IgD-negative memory B cell (primary cell): ENCODE measurements at regions not wholly inside any gene's neighbourhood (a gene's known extent, or its start where the extent isn't known, plus 50 kb on each side); places are given as distances from the start of the nearest gene placed in this dataset.

Experiments
- H3K27ac Mint-ChIP-seq, 3 donors: one replicate each; pipeline ENCODE4 v1.8.0; 2020 to 2022; ENCODE audit warnings: mild to moderate bottlenecking in 3 of 3, mixed read lengths in 3 of 3, moderate library complexity in 1 of 3
- H3K27me3 Mint-ChIP-seq: one replicate; pipeline ENCODE4 v1.8.0; 2021; ENCODE audit warnings: mixed read lengths
- H3K36me3 Mint-ChIP-seq: one replicate; pipeline ENCODE4 v1.8.0; 2020; ENCODE audit warnings: mild to moderate bottlenecking, mixed read lengths
- H3K4me1 Mint-ChIP-seq, 3 donors: one replicate each; pipeline ENCODE4 v1.8.0; 2020 to 2022; ENCODE audit warnings: mixed read lengths in 3 of 3, mild to moderate bottlenecking in 1 of 3
- H3K4me3 Mint-ChIP-seq, 4 donors: one replicate each; pipeline ENCODE4 v1.8.0; 2020 to 2022; ENCODE audit warnings: mild to moderate bottlenecking in 4 of 4, mixed read lengths in 4 of 4, moderate library complexity in 3 of 4
- H3K9me3 Mint-ChIP-seq, 3 donors: one replicate each; pipeline ENCODE4 v1.8.0; 2020 to 2021; ENCODE audit warnings: mixed read lengths in 3 of 3, mild to moderate bottlenecking in 1 of 3

DNA sequence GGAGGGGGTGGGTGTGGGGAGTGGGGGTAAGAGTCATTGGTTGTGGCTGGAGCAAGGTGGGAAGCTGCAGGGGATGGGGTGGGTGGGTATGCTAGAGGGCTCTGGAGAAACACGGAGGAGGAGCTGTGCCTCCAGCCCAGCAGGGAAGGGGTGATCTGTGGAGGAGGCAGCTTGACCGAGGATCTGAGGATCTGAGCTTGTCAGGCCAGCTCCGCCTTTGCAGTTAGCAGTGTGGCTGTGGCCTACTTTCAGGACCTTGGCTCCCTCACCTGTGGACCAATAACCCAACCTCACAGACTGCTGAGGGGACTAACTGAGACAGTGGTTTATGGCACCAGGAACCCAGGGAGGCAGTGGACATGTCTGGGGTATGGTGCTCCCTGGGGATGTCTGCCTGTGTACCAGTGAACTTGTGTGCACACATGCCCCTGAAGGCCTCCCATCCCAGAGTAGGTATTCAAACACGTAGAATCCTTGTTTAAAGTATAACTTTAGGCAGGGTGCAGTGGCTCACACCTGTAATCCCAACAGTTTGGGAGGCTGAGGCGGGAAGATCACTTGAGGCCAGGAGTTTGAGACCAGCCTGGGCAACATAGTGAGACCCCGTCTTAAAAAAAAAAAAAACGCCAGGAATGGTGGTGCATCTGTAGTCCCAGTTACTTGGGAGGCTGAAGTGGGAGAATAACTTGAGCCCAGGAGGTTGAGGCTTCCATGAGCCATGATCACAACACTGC is 52.5 kb upstream of the LINGO1 start:
- H3K4me1 Mint-ChIP-seq: no peaks in the 10 kb centered on the region

DNA sequence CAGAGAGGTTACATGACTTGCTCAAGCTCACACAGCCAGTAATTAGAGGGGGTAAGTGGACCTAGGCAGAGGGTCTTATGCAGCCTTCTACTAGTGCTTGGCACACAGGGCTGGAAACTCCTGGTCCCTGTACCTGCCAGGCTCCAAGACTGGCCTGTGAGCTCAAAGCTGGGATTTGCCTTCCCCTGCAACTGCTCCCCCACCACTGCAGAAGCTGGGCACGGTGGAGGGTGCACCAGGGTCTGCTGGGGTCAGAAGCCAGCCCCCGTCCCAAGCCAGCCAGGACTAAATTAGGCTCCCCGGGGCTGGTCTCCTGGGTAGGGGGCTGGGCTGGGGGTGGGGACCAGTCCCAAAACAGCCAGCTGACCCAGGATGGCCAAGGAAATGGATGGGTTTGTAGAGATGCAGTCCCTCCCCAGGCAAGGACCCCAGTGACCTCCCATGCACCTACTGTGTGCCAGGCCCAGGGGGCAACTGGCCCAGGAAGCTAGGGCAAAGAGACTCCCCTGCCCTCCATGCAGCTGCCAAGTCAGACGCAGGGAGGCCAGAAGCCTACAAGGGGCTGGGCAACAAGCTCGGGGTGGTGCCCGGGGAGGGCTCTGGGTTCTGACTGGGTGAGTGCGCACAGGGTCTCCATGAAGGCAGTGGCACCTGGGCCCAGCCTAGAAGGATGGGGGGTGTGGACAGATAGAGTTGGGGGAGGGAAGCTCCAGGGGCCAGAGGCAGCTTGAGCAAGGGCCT is 51.8 kb upstream of the LINGO1 start:
- Mint-ChIP-seq H3K4me1 (no peaks in the 10 kb centered on the region), H3K4me3 (no peak overlapping the region), H3K9me3 (no peaks in the 10 kb centered on the region), H3K27me3 (peaks cover 19% of the 10 kb centered on the region), H3K36me3 (no peaks in the 10 kb centered on the region), H3K27ac (no peak overlapping the region)

More for the DNA sequence above, 52.5 kb upstream of the LINGO1 start:
- Mint-ChIP-seq H3K36me3 (peaks cover 2% of the 10 kb centered on the region), H3K4me3 (no peak overlapping the region), H3K9me3 (no peaks in the 10 kb centered on the region), H3K27ac (no peak overlapping the region), H3K27me3 (peaks cover 18% of the 10 kb centered on the region)

DNA sequence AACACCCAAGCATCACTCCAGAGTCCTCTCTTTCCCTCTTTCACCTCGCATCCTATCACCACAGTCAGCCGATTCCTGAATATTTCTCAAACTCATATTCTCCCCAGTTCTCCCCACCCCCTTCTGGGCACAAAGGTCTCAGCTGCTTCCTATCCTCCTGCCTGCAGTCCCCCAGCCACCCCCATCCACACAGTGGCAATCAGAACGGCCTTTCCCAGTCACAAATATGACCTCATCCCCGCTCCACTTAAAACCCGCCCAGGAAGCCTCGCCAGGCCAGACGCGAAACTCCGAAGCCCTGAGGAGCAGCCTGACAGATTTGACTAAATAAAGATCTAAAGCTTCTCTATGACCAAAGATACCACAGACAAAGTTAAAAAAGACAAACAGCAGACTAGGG is 49.9 kb upstream of the LINGO1 start:
- Mint-ChIP-seq H3K27me3 (peaks cover 16% of the 10 kb centered on the region), H3K27ac (no peak overlapping the region), H3K36me3 (no peaks in the 10 kb centered on the region), H3K9me3 (no peaks in the 10 kb centered on the region), H3K4me1 (no peaks in the 10 kb centered on the region), H3K4me3 (no peak overlapping the region)
